Spleen (tissue), 7 donors: ENCODE measurements at regions not wholly inside any gene's neighbourhood (a gene's known extent, or its start where the extent isn't known, plus 50 kb on each side); places are given as distances from the start of the nearest gene placed in this dataset.

ENCODE experiments used
- POLR2A ChIP-seq, 3 donors: fragments of 450-650 bp; IDR thresholded peaks; one replicate each; pipeline ENCODE4 v1.5.1; 2017; ENCODE audit warnings: antibody characterized with exemption in 3 of 3, mild to moderate bottlenecking in 1 of 3
- POLR2AphosphoS5 ChIP-seq, 3 donors: sonication (generic); formaldehyde crosslinking; IDR thresholded peaks; one replicate each; pipeline ENCODE4 v1.5.1; 2017; ENCODE audit warnings: antibody characterized with exemption in 3 of 3
- TF ChIP-seq, protein P1 (sequence below), 11 experiments: fragments of 200-600 bp in 7 of 11; fragments of 450-650 bp in 4 of 11; sonication (generic) in 4 of 11; IDR thresholded peaks in 8 of 11; conservative IDR thresholded peaks in 3 of 11; 1 replicate in 7 of 11; 2 replicates in 4 of 11; pipeline versions ENCODE4 v1.4.0 to v1.8.0; 2016 to 2021; ENCODE audit warnings: antibody characterized with exemption in 11 of 11, inconsistent platforms in 4 of 11, mild to moderate bottlenecking in 1 of 11
- donor health status: DM: no; HTN: no; CAD: no; lungs with moderate emphysema.
- donor health status: DM: no; HTN: no; CAD: no.
- donor health status: DM: no; HTN: no; CAD: no.

DNA sequence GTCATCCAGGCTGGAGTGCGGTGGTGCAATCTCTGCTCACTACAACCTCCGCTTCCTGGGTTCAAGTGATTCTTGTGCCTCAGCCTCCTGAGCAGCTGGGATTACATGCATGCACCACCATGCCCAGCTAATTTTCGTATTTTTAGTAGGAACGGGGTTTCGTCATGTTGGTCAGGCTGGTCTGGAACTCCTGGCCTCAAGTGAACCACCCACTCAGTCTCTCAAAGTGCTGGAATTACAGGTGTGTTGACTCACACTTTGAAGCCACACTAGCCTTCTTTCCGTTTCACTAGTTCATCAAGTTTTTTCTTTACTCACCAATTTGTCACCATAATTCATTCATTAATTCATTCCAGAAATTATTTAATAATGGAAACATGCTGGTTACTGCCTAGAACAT, 298.4 kb upstream of the MTNR1B start:
- TF ChIP-seq, protein P1, sequence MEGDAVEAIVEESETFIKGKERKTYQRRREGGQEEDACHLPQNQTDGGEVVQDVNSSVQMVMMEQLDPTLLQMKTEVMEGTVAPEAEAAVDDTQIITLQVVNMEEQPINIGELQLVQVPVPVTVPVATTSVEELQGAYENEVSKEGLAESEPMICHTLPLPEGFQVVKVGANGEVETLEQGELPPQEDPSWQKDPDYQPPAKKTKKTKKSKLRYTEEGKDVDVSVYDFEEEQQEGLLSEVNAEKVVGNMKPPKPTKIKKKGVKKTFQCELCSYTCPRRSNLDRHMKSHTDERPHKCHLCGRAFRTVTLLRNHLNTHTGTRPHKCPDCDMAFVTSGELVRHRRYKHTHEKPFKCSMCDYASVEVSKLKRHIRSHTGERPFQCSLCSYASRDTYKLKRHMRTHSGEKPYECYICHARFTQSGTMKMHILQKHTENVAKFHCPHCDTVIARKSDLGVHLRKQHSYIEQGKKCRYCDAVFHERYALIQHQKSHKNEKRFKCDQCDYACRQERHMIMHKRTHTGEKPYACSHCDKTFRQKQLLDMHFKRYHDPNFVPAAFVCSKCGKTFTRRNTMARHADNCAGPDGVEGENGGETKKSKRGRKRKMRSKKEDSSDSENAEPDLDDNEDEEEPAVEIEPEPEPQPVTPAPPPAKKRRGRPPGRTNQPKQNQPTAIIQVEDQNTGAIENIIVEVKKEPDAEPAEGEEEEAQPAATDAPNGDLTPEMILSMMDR (IDR thresholded peaks at IDR 0.05 in 8 of 11, conservative IDR thresholded peaks at IDR 0.05 in 3 of 11): no peak
- no peak for TF ChIP-seq POLR2A (IDR thresholded peaks at IDR 0.05)
- no peak for TF ChIP-seq POLR2AphosphoS5 (IDR thresholded peaks at IDR 0.05)
